HL-60 (cell line): ENCODE measurements at regions not wholly inside any gene's neighbourhood (a gene's known extent, or its start where the extent isn't known, plus 50 kb on each side); places are given as distances from the start of the nearest gene placed in this dataset.

Source experiments
- DNase-seq, 2 experiments: peaks; one replicate each; pipeline ENCODE4 v3.0.0-alpha.2; 2010 to 2020; ENCODE audit warnings: low read depth in 1 of 2, low spot score in 1 of 2
- H3K27ac ChIP-seq: fragments of 250-450 bp; sonication (Bioruptor Pico); replicated peaks from 2 replicates; pipeline ENCODE4 v1.5.1; 2020; ENCODE audit warnings: mild to moderate bottlenecking, moderate library complexity
- H3K27me3 ChIP-seq: fragments of 250-450 bp; sonication (Bioruptor Pico); 2 replicates; pipeline ENCODE4 v1.5.1; 2021; ENCODE audit warnings: mild to moderate bottlenecking, moderate library complexity; ENCODE audit not compliant: insufficient read depth, poor library complexity, severe bottlenecking
- H3K4me3 ChIP-seq: replicated peaks from 2 replicates; pipeline ENCODE4 v1.5.1; 2011; ENCODE audit warnings: mild to moderate bottlenecking, control low read depth, low read length; ENCODE audit not compliant: insufficient read depth
- CTCF ChIP-seq: IDR thresholded peaks from one replicate; pipeline ENCODE4 v1.5.1; 2011; ENCODE audit warnings: low read length, control low read depth, inconsistent platforms; ENCODE audit not compliant: insufficient read depth
- GABPA ChIP-seq: IDR thresholded peaks from 2 replicates; pipeline ENCODE4 v1.6.1; 2012; ENCODE audit warnings: low read depth
- POLR2AphosphoS5 ChIP-seq: IDR thresholded peaks from 2 replicates; pipeline ENCODE4 v1.6.1; 2012; ENCODE audit warnings: low read depth
- SPI1 ChIP-seq: IDR thresholded peaks from 2 replicates; pipeline ENCODE4 v1.6.1; 2012; ENCODE audit warnings: low read depth, mild to moderate bottlenecking, borderline replicate concordance
- TF ChIP-seq, protein P1 (sequence below): IDR thresholded peaks from 2 replicates; pipeline ENCODE4 v1.6.1; 2012; ENCODE audit warnings: low read depth; ENCODE audit not compliant: insufficient replicate concordance

GRCh38 chr4:100780126-100780525 is 262.3 kb upstream of the EMCN start:
- no peak overlapping the region for H3K27ac ChIP-seq

GRCh38 chr4:100778431-100778830 is 260.6 kb upstream of the EMCN start:
- DNase-seq, result no peak
- no peak overlapping the region for H3K4me3 ChIP-seq
- no peaks in the 10 kb centered on the region for H3K27me3 ChIP-seq
- TF ChIP-seq, protein P1, sequence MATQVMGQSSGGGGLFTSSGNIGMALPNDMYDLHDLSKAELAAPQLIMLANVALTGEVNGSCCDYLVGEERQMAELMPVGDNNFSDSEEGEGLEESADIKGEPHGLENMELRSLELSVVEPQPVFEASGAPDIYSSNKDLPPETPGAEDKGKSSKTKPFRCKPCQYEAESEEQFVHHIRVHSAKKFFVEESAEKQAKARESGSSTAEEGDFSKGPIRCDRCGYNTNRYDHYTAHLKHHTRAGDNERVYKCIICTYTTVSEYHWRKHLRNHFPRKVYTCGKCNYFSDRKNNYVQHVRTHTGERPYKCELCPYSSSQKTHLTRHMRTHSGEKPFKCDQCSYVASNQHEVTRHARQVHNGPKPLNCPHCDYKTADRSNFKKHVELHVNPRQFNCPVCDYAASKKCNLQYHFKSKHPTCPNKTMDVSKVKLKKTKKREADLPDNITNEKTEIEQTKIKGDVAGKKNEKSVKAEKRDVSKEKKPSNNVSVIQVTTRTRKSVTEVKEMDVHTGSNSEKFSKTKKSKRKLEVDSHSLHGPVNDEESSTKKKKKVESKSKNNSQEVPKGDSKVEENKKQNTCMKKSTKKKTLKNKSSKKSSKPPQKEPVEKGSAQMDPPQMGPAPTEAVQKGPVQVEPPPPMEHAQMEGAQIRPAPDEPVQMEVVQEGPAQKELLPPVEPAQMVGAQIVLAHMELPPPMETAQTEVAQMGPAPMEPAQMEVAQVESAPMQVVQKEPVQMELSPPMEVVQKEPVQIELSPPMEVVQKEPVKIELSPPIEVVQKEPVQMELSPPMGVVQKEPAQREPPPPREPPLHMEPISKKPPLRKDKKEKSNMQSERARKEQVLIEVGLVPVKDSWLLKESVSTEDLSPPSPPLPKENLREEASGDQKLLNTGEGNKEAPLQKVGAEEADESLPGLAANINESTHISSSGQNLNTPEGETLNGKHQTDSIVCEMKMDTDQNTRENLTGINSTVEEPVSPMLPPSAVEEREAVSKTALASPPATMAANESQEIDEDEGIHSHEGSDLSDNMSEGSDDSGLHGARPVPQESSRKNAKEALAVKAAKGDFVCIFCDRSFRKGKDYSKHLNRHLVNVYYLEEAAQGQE, result no peak
- TF ChIP-seq SPI1 (no peak), GABPA (no peak)
- no peak overlapping the region; the same call in 1 of the 2 replicates for H3K27ac ChIP-seq

More at GRCh38 chr4:100780126-100780525, 262.3 kb upstream of the EMCN start:
- Histone ChIP-seq H3K4me3 (no peak overlapping the region), H3K27me3 (no peaks in the 10 kb centered on the region)
- TF ChIP-seq CTCF (no peak), GABPA (no peak), SPI1 (no peak), POLR2AphosphoS5 (no peak)
- TF ChIP-seq, protein P1, result no peak
- no peak for DNase-seq

- no peaks in the 10 kb centered on the region for H3K27me3 ChIP-seq
- no peak overlapping the region for H3K4me3 ChIP-seq
- no peak overlapping the region for H3K27ac ChIP-seq
- TF ChIP-seq SPI1, result no peak
- no peak for TF ChIP-seq POLR2AphosphoS5
- TF ChIP-seq GABPA, result no peak
- no peak for TF ChIP-seq CTCF
- TF ChIP-seq, protein P1, result no peak
- no peak for DNase-seq
Observed at GRCh38 chr4:100762738-100763137, 244.9 kb upstream of the EMCN start.
